ENCODE measurements at regions not wholly inside any gene's neighbourhood (a gene's known extent, or its start where the extent isn't known, plus 50 kb on each side); places are given as distances from the start of the nearest gene placed in this dataset. TPM values are rescaled to one million over a fixed set of nuclear protein-coding genes. Genes with fewer than 3 reads are reported as not detected.

- Mint-ChIP-seq H3K9me3 (peaks cover 3% of the 10 kb centered on the region), H3K27ac (ENCODE audit: unreplicated experiment) (no peak overlapping the region), H3K4me1 (no peaks in the 10 kb centered on the region), H3K36me3 (ENCODE audit: low read depth) (no peaks in the 10 kb centered on the region), H3K27me3 (ENCODE audit: low read depth) (peaks cover 7% of the 10 kb centered on the region), H3K4me3 (no peak overlapping the region)
- DNase-seq (ENCODE audit: low read depth, low spot score) = no peak
- TF ChIP-seq CTCF (conservative IDR thresholded peaks at IDR 0.05) = no peak
These were observed 51.7 kb upstream of the SERP2 start for GRCh38 chr13:44321961-44322360.

GRCh38 chr13:44322928-44323327 is 50.7 kb upstream of the SERP2 start:
- no peak overlapping the region for H3K4me3 Mint-ChIP-seq
- no peak overlapping the region for H3K27ac Mint-ChIP-seq (ENCODE audit: unreplicated experiment)
- H3K4me1 Mint-ChIP-seq = no peaks in the 10 kb centered on the region
- DNase-seq (ENCODE audit: low read depth, low spot score) = no peak
- H3K27me3 Mint-ChIP-seq (ENCODE audit: low read depth) = peaks cover under 1% of the 10 kb centered on the region
- H3K36me3 Mint-ChIP-seq (ENCODE audit: low read depth) = no peaks in the 10 kb centered on the region
- H3K9me3 Mint-ChIP-seq = peaks cover 6% of the 10 kb centered on the region
- no peak for TF ChIP-seq CTCF (conservative IDR thresholded peaks at IDR 0.05)

GRCh38 chr13:44323754-44324153 is 49.9 kb upstream of the SERP2 start:
- Mint-ChIP-seq H3K4me3 (no peak overlapping the region), H3K27me3 (ENCODE audit: low read depth) (no peaks in the 10 kb centered on the region), H3K27ac (ENCODE audit: unreplicated experiment) (no peak overlapping the region), H3K36me3 (ENCODE audit: low read depth) (no peaks in the 10 kb centered on the region), H3K9me3 (peaks cover 6% of the 10 kb centered on the region), H3K4me1 (no peaks in the 10 kb centered on the region)
- TF ChIP-seq CTCF (conservative IDR thresholded peaks at IDR 0.05) = no peak
- DNase-seq (ENCODE audit: low read depth, low spot score) = no peak

Small RNAs in the stretch of these regions (microRNA-seq; reads per million reads assigned to microRNA genes)
- not detected for gene MIR8079
